HG03571 (cell line): ENCODE measurements at regions not wholly inside any gene's neighbourhood (a gene's known extent, or its start where the extent isn't known, plus 50 kb on each side); places are given as distances from the start of the nearest gene placed in this dataset.

ENCODE experiments used
- ATAC-seq: cut with Tn5 transposase; IDR thresholded peaks from one replicate; pipeline ENCODE4 v1.9.1; 2021; ENCODE audit not compliant: unreplicated experiment

DNA sequence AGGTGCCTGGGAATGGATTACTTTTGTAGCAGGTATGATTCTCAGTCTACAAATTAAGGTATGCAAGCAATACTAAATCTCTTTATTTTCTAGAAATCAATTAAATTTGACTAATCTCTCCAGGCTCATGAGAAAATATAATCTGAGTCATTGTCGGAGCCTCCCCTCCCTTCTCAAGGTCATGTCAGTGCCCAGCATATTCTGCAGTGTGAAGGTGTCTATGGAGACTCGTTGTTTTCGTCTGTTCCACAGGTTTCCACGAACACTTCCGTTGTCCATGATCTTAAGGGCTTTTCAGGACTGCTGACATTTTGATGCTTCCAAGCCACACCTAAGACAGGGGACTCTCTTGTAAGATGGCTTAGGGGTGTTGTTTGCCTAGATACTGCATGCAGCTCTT, 56.6 kb upstream of the SCOC start:
- ATAC-seq: no peak

DNA sequence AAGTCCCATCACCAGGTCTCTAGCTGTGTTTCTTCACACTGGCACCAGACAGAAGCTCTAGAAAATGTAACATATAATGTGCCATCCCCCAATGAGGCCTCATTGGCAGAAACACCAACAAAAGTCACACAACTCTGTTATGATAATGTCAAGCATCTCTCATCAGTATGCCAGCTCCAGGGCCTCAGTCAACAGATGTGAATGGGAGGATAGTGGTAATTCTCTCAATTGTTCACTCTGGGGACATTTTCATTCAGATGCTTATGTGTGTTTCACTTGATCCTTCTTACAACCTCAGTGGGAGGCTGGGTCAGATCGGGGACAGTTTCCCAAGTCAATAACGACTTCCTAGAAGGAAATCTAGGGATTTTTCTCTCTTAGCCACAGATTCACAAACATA, 57.5 kb upstream of the SCOC start:
- no peak for ATAC-seq

DNA sequence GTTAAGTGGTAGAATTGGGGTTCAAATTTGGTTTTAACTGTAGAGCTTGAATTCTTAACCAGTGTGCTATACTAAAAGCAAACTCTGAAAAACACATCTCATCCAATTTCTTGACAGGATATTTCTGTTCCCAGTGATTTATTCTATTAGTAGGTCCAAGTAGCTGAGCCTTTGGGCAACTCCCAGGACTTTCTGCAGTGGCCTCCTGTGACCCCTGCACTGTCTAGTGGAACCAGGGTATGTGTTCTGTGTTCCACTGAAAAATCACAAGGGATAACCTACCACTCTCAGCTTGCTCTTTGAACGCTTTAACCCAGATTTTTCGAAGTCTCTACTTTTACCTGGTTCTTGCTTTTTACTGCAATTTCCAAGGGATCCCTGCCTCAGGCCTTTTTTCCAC, 58.0 kb upstream of the SCOC start:
- ATAC-seq: no peak

DNA sequence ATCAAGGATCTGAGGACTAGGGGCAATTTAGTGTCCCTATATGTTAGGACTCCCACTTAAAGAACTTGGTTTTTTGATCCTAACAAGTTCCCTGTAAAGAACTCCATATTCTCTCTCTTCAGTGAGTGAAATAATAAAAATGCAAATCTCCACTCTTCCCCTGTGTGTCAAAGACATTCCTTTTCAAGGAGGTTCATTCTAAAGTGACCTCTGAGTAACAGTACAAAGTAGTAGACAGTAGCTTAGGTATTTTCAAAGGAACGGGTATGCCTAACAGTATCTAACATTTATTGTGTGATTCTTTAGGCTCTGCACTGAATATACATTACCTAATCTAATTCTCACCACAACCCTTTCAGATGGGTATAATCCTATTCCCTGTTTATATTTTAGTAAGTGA, 58.4 kb upstream of the SCOC start:
- ATAC-seq: no peak

DNA sequence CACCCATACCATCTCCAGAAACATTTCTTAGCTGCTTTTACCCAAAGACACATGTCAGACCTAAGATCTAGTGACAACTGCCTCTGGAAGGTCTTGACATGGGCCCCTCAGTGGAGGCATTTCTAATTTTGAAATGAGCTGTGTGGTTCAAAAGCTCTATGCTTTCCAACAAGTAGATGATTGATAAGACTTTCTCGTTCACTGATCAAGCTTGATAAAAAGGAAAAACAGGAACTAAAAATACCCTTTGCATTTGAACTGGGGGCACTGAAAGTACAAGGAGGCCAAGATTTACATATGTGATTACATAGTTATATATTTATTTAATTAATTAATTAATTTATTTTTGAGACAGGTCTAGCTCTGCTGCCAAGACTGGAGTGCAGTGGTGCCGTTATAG, 61.3 kb upstream of the SCOC start:
- peak; percentile 49 for ATAC-seq

DNA sequence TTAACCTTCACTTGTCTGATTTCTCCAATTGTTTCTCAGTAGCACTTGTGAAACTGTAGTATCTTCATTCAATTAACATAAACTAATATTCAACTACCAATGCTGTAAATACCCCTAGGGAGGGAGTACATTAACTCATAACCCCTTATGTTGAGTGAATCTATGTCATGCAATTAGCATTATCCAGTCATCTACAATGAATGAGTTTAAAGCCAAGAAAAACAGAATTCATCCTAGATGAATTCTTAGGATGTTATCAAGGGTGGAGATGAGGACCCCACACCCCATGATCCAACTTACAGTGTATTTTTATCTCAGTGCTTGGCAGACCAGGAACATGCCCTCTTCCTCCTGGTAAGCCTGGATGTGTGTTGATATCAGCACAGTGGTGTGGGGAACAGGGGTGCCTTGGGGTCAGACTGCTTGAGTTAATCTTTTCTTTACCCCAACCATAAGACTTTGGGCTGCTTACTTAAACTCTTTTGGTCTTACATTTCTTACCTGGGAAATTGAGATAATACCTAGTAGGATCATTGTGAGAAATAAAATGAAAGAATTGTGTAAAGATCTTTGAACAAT, 62.1 kb upstream of the SCOC start:
- ATAC-seq: no peak

DNA sequence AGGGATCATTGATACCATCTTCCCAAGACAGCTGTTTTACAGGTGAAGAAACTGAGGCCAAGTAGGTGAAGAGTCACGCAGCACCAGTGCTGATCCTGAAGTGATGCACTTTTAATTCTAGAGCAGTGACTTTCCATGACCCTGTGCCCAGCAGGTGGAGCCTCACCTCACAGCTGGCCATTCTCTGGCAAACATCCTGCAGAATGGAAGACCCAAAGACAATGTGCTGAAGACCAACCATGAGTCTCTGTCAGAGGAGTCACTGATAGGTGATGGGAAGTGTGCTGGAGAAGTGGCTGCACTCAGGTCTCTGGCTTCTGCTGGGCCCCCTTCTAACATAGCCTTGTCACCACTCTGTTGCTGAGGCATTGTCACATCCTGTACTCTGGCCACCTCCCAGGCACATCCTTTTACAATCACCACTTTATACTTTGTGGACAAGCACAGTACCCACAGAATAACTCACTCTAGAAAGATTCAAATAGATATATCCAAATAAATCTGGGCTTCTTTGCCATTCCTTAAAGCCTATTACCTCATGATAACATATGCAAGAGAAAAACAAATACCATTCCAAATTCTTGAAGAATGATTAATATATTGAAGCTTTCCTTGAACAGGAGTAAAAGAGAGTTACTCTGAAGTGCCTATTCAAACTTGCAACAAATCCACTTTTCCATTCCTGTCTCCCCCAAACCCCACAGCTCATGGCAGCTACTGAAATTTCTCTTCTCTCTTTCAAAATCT, 64.1 kb upstream of the SCOC start:
- no peak for ATAC-seq

DNA sequence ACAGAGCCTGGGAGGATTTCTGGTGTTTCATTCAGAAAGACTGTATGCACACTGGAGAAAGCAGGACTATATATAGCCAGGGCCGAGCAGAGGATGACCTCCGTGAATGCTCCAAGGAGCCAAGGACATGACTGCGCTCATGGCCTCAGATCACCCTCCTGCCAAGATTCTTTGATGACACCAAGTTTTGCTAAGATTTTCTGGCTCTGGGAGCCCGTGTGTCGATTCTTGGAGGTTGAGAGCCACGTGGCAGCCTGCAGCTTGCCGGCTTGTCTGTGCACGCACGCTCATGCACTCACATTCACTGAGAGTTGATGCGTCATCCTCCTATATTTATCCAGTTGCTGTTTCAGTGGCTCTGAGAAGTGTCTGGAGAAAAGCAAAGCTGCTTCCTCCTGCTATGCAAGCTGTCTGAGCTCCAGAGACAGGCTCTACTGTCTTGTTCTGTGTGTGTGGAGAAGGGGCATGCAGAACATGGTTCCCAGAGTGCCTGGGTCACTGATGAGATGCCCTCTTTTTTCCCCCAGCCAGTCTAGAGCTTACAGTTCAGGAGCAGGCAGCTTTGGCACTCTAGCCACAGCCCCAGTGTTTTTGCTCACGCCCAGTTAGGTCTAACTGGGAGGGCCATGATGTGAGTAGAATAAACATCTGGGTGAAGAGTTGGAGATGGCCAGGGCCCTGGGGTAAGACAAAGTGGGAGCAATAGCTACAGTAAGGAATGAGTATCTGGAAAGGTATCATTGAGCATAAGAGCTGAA, 64.9 kb upstream of the SCOC start:
- ATAC-seq: no peak

DNA sequence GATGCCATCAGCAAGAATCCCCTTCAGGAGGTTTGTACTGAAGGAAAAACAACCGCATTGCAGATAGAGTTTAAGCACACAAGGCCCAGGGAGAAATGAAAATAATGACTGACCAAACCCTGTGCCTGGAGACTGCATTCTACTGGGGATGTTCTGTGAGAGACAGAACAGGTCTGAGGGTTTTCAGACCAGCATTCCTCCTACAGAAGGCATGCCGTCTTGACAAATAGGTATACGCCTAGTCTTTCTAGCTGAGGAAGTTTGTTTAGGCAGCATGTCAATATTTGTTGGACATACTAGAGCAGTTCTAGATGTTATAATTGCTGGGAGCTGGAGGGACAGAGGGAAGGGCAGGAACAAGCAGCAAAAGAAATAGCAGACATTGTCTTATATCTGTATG, 68.4 kb upstream of the SCOC start:
- ATAC-seq: no peak

DNA sequence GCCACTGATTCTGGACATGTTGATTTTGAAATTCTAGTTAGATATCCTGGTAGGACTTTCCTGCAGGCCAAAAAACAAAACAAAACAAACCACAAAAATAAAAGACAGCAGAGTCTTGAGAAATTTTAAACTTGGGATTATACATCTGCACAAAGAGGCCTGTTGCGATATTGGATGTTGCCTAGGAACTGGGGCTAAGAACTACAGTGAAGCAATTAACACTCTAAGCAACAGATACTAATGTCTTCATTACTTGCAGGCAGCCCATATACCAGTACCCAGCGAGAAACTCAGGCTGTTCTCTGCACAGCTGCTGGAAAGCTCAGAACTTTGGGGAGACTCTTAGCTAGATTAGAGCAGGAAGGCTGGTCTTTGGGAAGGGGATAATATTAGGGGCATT, 69.1 kb upstream of the SCOC start:
- no peak for ATAC-seq

DNA sequence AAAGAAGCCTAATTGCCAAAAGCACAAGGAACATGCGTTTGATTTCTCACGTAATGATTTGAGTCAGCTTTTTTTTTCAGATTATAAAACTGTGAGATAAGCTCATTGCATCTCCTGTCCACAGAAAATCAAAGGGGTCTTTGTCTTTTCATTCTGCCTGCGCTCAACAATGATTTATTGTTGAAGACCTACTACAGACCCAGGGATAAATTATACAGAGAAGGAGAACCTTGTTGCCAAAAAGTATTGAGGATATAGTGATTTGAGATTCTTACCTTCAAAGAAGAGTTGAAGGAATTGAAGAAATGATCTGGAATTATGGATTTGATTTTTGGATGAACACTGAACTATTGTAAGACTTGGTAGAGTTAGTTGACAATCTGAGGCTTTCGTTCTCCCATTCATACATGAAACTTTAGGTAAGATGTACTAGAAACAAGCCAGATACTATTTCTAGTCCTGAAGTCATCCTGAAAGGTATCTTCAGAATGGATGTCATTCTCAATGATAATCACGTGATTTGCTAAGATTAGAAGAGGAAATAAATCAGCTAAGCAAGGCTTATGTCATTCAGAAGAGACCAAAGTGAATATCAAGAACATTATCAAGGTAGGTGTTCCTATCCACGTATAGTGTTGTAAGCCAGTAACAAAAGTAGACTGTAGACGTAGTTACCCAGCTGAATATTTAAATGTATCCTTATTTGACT, 71.1 kb upstream of the SCOC start:
- no peak for ATAC-seq

DNA sequence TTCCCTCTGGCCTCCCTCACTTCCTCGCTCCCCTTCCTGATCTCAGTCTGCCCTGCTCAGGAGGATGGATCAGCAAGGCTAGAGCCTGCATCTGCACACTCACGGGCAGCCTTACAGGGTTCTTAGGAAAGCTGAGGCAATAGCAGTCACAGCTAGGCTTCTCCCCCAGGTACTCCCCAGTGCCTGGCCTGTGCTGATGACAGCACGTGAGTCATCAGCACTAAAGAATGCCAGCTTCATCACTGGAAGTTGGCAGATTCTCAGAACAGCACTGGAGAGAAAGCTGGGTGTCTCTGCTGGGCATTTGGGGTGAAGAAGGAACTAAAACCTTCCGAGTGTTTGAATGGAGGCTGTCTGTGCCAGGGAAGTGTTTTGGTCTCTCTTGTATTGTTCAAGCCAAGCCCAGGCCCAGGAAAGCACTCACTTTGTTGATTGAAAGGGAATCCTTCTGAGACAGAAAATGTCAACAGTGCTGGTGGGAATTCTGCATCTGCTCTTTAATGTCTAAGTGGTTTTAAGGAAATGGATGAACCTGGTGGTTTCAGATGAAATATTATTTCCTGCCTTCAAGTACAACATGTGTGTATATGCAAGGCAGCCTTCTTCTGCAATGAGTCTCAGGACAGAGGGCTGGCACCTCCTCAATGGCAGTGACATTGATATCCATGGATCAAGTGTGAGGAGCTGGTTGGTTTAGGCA, 73.0 kb upstream of the SCOC start:
- ATAC-seq: no peak

DNA sequence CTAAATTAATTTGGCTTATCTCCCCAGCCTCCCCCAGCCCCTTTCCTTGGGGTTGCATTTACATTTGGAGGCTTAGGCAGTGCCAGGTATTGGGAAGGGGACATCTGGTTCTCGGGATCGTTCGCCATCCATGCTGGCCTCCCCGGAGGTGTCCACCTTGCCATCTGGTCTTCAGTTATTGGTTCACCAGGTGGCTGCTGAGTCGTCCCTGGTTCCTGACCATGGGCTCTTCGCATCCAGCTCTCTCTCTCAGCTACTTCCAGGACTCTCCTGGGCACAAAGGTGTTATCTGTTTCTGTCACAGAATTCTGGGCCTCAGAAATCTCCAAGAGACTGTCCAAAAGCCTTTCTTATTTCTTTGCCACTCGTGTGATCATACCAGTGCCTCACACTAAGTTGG, 75.4 kb upstream of the SCOC start:
- no peak for ATAC-seq

DNA sequence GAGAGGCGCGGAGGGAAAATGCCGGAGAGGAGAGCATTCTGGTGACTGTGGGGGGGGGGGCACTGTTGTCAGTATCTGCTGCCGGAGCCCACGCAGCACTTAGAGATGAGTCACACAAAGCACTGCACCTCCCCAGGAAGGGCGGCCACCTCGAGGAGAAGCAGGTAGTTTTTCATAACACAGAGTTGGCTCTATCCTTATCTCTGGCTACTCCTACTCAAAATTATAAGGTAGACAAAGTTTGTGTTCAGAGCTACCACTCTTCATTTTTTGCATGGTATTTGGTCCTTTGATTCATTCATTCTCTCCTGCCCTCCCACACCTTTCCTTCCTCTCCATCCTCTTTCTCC, 76.2 kb upstream of the SCOC start:
- no peak for ATAC-seq

DNA sequence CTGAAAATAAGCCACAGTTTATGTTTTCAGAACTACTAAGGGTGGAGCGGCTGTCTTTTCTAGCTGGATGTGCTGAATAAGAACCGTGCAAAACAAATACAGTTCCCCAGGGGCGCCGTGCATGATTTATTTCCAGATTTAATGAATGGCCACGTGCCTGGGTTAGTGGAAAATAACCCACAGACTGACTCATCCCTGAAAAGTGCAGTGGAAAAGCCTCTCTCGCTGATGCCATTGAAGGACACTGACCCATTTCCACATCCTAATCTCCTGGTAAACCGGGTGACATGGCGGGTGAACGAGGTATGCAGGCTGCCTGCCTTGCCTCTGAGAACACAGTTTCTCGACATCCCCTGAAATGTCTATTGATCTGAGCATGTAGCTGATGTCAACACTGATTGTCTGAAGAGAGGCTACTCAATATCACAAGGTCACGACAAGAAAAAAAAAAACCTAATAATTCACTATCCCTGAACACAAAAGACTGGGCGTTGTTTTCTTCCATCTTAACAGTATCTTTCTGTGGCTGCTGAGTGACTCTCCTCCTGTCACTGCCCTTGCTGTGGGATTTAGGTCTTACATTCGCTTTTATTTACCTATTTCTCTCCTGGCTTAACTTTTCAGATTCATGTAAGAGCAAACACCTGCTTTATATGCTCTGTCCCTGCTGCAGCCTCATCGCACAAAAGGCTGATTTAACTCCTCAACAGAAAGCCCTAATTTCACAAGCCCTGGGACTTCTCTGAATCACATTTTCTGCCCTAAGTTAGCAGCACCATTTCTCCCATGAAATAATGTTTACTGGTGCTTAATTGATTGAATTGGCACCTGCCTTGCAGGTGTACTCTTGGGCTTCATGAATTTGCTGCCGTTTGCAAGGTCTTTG, 76.9 kb upstream of the SCOC start:
- no peak for ATAC-seq

DNA sequence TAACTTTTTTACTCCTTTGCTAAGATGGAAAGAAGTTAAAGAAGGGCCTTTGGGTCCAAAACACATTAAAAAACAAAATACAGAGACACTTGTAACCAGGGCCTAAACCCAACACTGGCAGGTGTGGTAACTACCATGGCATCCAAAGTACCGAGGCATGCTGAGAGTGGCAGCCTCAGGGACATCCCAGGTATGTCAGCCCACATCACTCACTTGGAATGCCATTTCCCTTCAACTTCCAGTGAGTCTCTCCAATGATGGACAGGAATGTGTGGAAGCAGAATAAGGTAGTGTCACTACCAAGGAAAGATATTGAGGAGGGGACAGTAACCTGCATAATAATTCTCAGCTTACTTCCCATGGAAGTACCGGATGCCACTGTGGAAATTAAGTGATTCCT, 79.5 kb upstream of the SCOC start:
- ATAC-seq: no peak

DNA sequence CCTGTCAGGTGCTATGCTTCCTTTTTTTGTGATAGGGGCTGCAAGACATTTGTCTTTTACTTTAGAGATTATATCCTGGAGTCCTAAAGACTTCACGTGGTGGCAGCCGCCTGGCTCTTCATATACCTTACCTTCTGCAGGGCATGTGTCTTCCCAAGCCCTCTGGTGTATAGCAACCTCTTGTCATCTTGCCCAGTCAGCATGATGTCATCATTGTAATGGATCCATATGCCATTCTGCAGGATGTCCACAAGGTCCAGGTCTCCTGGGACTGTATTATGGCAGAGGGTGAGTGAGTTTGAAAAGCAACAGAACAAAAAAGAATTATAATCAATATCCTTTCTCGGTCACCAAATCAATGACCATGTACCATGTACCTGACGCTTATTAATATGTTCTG, 82.2 kb upstream of the SCOC start:
- ATAC-seq: no peak

DNA sequence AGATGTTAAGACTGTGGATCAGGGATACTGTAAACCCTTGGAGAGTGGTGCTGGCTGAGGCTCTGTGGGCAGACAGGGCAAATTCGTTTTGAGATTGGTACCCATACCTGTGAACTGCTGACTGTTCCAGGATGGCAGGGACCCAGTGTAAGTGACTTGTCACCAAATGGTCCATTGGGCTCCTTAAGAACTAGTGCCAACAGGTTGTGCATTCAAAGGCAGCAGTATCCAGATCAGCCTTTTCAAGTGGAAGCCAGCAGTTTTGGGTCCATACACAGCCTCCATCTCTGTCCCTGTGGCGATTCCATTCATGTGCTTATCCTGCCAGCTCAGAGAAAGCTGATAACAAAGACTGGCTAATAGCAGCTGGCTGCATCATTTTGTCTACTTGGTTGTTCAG, 84.0 kb upstream of the SCOC start:
- ATAC-seq: no peak

DNA sequence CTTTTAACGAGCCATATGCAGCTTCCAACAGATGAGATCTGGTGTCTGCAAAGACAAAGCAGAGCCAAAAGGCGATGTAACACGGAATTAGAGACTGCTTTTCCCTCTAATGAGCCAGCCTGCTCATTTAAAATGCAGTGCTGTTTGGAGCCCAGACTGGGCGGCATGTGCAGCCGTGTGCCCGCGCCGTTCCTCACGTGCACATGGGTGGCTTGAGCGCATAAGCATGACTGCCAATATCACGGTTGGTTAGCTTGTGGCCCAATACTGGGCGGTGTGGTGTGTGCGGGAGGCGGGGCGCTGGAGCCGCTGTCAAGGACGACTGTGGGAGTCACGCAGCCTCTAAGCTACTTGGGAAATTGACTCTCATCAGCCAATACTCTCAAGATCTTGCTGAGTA, 87.0 kb upstream of the SCOC start:
- ATAC-seq: no peak

DNA sequence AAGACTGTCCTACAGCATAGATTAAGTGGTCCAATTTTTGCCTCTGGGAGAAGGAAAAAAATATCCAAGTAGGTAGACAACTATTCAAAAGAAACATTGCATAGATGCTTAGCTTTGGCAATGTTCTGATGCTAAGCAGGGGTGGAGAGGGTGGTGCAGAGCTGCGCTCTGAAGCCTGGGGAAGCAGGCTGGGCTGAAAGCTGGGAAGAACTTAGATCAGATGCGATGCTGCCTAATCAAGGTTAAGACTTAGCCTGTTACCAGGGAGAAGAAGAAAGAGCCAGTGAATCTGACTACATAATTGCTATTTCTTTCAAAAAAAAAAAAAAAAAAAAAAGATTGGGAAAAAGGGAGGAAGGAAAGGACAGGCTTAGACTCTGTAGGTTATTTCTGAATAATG, 89.0 kb upstream of the SCOC start:
- no peak for ATAC-seq
